ENCODE measurements at regions not wholly inside any gene's neighbourhood (a gene's known extent, or its start where the extent isn't known, plus 50 kb on each side); places are given as distances from the start of the nearest gene placed in this dataset.

GRCh38 chr4:140255927-140256326 is 101.9 kb upstream of the MAML3 start:
- no peak for TF ChIP-seq ZNF532 (CRISPR knock-in tag; IDR thresholded peaks at IDR 0.05; ENCODE audit: borderline replicate concordance)
- TF ChIP-seq CTCF (IDR thresholded peaks at IDR 0.05): no peak
- TF ChIP-seq SP1 (CRISPR knock-in tag; conservative IDR thresholded peaks at IDR 0.05): no peak
- TF ChIP-seq CREB1 (CRISPR knock-in tag; IDR thresholded peaks at IDR 0.05): no peak
- TF ChIP-seq NR3C1 (CRISPR knock-in tag; conservative IDR thresholded peaks at IDR 0.05; ENCODE audit: low read depth): no peak
- no peak for TF ChIP-seq JAZF1 (CRISPR knock-in tag; IDR thresholded peaks at IDR 0.05)
- no peak for TF ChIP-seq ZNF138 (CRISPR knock-in tag; conservative IDR thresholded peaks at IDR 0.05)
- no peak for TF ChIP-seq USF2 (CRISPR knock-in tag; IDR thresholded peaks at IDR 0.05)
- no peak for TF ChIP-seq ETV6 (CRISPR knock-in tag; IDR thresholded peaks at IDR 0.05)
- no peak for TF ChIP-seq E2F1 (CRISPR knock-in tag; IDR thresholded peaks at IDR 0.05)

Measured in WTC11 (cell line).